MM.1S (cell line): ENCODE measurements at regions not wholly inside any gene's neighbourhood (a gene's known extent, or its start where the extent isn't known, plus 50 kb on each side); places are given as distances from the start of the nearest gene placed in this dataset.

Source experiments
- DNase-seq: peaks from one replicate; pipeline ENCODE4 v3.0.0-alpha.2; 2015
- H2AFZ ChIP-seq: fragments of 300-600 bp; sonication (generic); 2 replicates; pipeline ENCODE4 v1.6.0; 2016; ENCODE audit warnings: antibody characterized with exemption, low read length
- H3F3A ChIP-seq: fragments of 300-600 bp; sonication (generic); 2 replicates; pipeline ENCODE4 v1.6.1; 2016; ENCODE audit warnings: mild to moderate bottlenecking, antibody characterized with exemption, low read length, moderate library complexity, mixed read lengths; ENCODE audit not compliant: insufficient read depth
- H3K27ac ChIP-seq: fragments of 300-600 bp; sonication (generic); 2 replicates; pipeline ENCODE4 v1.5.1; 2016; ENCODE audit warnings: mild to moderate bottlenecking, low read length
- H3K27me3 ChIP-seq: fragments of 300-600 bp; sonication (generic); replicated peaks from 2 replicates; pipeline ENCODE4 v1.6.0; 2016; ENCODE audit warnings: low read length; ENCODE audit not compliant: insufficient read depth
- H3K36me3 ChIP-seq: fragments of 300-600 bp; sonication (generic); replicated peaks from 2 replicates; pipeline ENCODE4 v1.6.1; 2016; ENCODE audit warnings: mild to moderate bottlenecking, low read length, mixed read lengths; ENCODE audit not compliant: insufficient read depth
- H3K4me1 ChIP-seq: fragments of 300-600 bp; sonication (generic); 2 replicates; pipeline ENCODE4 v1.6.1; 2016; ENCODE audit warnings: low read length, mixed read lengths
- H3K4me2 ChIP-seq: fragments of 300-600 bp; sonication (generic); 2 replicates; pipeline ENCODE4 v1.6.0; 2016; ENCODE audit warnings: low read depth, low read length
- H3K4me3 ChIP-seq: fragments of 300-600 bp; sonication (generic); 2 replicates; pipeline ENCODE4 v1.5.1; 2016; ENCODE audit warnings: low read length, mixed read lengths
- H3K79me2 ChIP-seq: fragments of 300-600 bp; sonication (generic); 2 replicates; pipeline ENCODE4 v1.6.1; 2016; ENCODE audit warnings: mixed run types, low read length, mixed read lengths
- H3K9ac ChIP-seq: fragments of 300-600 bp; sonication (generic); 2 replicates; pipeline ENCODE4 v1.6.1; 2016; ENCODE audit warnings: low read length, mixed read lengths
- H3K9me2 ChIP-seq: fragments of 300-600 bp; sonication (generic); replicated peaks from 2 replicates; pipeline ENCODE4 v1.6.1; 2016; ENCODE audit warnings: mild to moderate bottlenecking, low read length, mixed read lengths; ENCODE audit not compliant: insufficient read depth
- H3K9me3 ChIP-seq: fragments of 300-600 bp; sonication (generic); replicated peaks from 2 replicates; pipeline ENCODE4 v1.6.1; 2016; ENCODE audit warnings: mild to moderate bottlenecking, low read length, mixed read lengths; ENCODE audit not compliant: insufficient read depth
- H4K20me1 ChIP-seq: fragments of 300-600 bp; sonication (generic); 2 replicates; pipeline ENCODE4 v1.6.1; 2016; ENCODE audit warnings: mild to moderate bottlenecking, low read length, moderate library complexity, mixed read lengths; ENCODE audit not compliant: insufficient read depth
- EZH2 ChIP-seq: fragments of 300-600 bp; sonication (generic); optimal IDR thresholded peaks from 2 replicates; pipeline ENCODE3; 2017; ENCODE audit warnings: low read depth, mild to moderate bottlenecking, antibody characterized with exemption, low read length, mixed read lengths
- EZH2phosphoT487 ChIP-seq: fragments of 300-600 bp; sonication (generic); IDR thresholded peaks from 2 replicates; pipeline ENCODE4 v1.6.1; 2018; ENCODE audit warnings: antibody characterized with exemption, low read length
- TF ChIP-seq, protein P1 (sequence below): fragments of 300-600 bp; sonication (generic); IDR thresholded peaks from 2 replicates; pipeline ENCODE4 v1.5.1; 2016; ENCODE audit warnings: antibody characterized with exemption, low read length, mixed read lengths

DNA sequence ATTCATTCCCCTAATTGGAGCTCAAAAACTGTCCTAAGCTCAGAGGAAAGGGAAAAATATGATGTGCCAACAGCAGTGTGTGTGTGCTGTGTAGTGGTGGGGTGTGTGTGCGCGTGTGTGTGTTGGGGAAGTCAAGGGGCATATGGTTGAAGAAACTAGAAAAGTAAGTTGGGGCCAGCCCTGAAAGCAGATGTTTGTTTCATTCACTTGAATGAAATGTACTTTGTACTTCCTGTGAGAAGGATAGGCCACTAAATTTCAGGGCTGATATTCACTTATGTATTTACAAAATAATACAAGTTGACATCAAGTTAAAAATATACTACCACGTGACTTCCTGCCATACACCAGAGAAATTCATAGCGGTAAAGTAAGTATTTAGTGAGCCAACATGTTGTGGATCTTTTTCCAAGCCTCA lies 151.3 kb upstream of the JADE1 start:
- H3K4me2 ChIP-seq, result peak overlapping the region; percentile 27
- peaks cover 39% of the 10 kb centered on the region for H3K4me1 ChIP-seq

DNA sequence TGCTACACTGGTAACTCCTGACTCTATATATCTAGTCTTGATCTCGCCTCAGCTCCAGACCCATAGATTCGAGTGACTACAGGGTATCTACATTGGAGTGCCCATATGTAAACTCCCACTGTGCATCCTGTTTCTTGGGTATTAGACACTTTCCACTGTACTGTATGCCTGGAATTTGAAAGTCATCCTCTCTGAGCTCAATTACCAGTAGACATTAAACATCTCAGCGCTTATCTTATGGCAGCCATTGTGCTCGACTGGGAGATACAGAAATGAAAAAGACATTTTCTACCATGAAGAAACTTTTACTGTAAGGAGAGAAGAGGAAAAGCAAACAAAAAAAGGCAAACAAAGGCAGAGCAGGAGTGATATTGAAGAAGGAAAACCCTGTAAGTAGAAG lies 151.9 kb upstream of the JADE1 start:
- Histone ChIP-seq H3K27ac (peak overlapping the region; percentile 70), H3K4me2 (peak overlapping the region; percentile 27; the same call in 1 of the 2 replicates)

More for the DNA sequence above, 151.3 kb upstream of the JADE1 start:
- H3K27me3 ChIP-seq, result no peaks in the 10 kb centered on the region
- DNase-seq, result peak; percentile 77
- no peaks in the 10 kb centered on the region for H3K79me2 ChIP-seq
- H3K9ac ChIP-seq, result peak overlapping the region; percentile 7; the same call in 1 of the 2 replicates
- H4K20me1 ChIP-seq, result no peaks in the 10 kb centered on the region
- H3K9me2 ChIP-seq, result no peaks in the 10 kb centered on the region
- TF ChIP-seq, protein P1, sequence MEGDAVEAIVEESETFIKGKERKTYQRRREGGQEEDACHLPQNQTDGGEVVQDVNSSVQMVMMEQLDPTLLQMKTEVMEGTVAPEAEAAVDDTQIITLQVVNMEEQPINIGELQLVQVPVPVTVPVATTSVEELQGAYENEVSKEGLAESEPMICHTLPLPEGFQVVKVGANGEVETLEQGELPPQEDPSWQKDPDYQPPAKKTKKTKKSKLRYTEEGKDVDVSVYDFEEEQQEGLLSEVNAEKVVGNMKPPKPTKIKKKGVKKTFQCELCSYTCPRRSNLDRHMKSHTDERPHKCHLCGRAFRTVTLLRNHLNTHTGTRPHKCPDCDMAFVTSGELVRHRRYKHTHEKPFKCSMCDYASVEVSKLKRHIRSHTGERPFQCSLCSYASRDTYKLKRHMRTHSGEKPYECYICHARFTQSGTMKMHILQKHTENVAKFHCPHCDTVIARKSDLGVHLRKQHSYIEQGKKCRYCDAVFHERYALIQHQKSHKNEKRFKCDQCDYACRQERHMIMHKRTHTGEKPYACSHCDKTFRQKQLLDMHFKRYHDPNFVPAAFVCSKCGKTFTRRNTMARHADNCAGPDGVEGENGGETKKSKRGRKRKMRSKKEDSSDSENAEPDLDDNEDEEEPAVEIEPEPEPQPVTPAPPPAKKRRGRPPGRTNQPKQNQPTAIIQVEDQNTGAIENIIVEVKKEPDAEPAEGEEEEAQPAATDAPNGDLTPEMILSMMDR, result no peak
- no peak for TF ChIP-seq EZH2phosphoT487
- TF ChIP-seq EZH2, result no peak
- H3K36me3 ChIP-seq, result no peaks in the 10 kb centered on the region
- H3K4me3 ChIP-seq, result no peak overlapping the region
- H3F3A ChIP-seq, result peaks cover 22% of the 10 kb centered on the region
- peak overlapping the region; percentile 70 for H3K27ac ChIP-seq
- peak overlapping the region; percentile 53 for H2AFZ ChIP-seq
- H3K9me3 ChIP-seq, result no peaks in the 10 kb centered on the region

DNA sequence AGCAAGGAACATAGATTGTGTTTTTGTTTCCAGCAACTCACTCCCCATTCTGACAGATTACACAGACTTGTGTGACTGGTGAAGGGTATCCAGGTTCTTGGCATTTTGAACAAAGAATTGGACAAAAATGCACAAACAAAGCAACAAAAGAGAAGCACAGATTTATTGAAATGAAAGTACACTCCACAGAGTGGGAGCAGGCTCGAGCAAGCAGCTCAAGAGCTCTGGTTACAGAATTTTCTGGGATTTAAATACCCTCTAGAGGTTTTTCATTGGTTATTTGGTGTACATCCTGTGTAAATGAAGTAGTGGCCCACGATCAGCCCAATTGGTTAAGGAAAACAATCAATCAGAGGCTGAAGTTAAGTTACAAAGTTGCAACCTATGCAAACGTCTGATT lies 155.0 kb upstream of the JADE1 start:
- H3K27ac ChIP-seq, result no peak overlapping the region
- DNase-seq, result no peak
- TF ChIP-seq EZH2phosphoT487 (no peak), EZH2 (no peak)
- TF ChIP-seq, protein P1, result no peak
- H3K4me1 ChIP-seq, result peaks cover 19% of the 10 kb centered on the region
- H3K27me3 ChIP-seq, result no peaks in the 10 kb centered on the region
- H3K4me3 ChIP-seq, result no peak overlapping the region
- no peak overlapping the region for H3K4me2 ChIP-seq
- H3K9me2 ChIP-seq, result no peaks in the 10 kb centered on the region
- no peaks in the 10 kb centered on the region for H3K36me3 ChIP-seq
- no peaks in the 10 kb centered on the region for H3K79me2 ChIP-seq
- no peaks in the 10 kb centered on the region for H4K20me1 ChIP-seq
- no peaks in the 10 kb centered on the region for H3K9me3 ChIP-seq
- H2AFZ ChIP-seq, result no peak overlapping the region
- H3K9ac ChIP-seq, result no peak overlapping the region
- H3F3A ChIP-seq, result peaks cover 9% of the 10 kb centered on the region

More for the DNA sequence above, 151.9 kb upstream of the JADE1 start:
- Histone ChIP-seq H3K4me3 (no peak overlapping the region), H2AFZ (peak overlapping the region; percentile 53), H3K79me2 (no peaks in the 10 kb centered on the region), H4K20me1 (no peaks in the 10 kb centered on the region), H3K27me3 (no peaks in the 10 kb centered on the region), H3F3A (peaks cover 16% of the 10 kb centered on the region), H3K9me2 (no peaks in the 10 kb centered on the region), H3K9ac (peak overlapping the region; percentile 7; the same call in 1 of the 2 replicates), H3K9me3 (no peaks in the 10 kb centered on the region), H3K4me1 (peaks cover 34% of the 10 kb centered on the region), H3K36me3 (no peaks in the 10 kb centered on the region)
- TF ChIP-seq, protein P1, result no peak
- no peak for TF ChIP-seq EZH2phosphoT487
- no peak for TF ChIP-seq EZH2
- DNase-seq, result no peak
